Vagina (tissue), 2 donors: ENCODE measurements at regions not wholly inside any gene's neighbourhood (a gene's known extent, or its start where the extent isn't known, plus 50 kb on each side); places are given as distances from the start of the nearest gene placed in this dataset.

ENCODE experiments used
- POLR2A ChIP-seq, 2 donors: fragments of 450-650 bp; IDR thresholded peaks; one replicate each; pipeline ENCODE4 v1.6.1; 2017; ENCODE audit warnings: antibody characterized with exemption in 2 of 2, mild to moderate bottlenecking in 2 of 2, moderate library complexity in 2 of 2
- TF ChIP-seq, protein P1 (sequence below), 3 experiments: fragments of 450-650 bp in 2 of 3; fragments of 200-600 bp in 1 of 3; sonication (generic) in 1 of 3; IDR thresholded peaks; one replicate each; pipeline ENCODE4 v1.5.1; 2017 to 2019; ENCODE audit warnings: antibody characterized with exemption in 3 of 3, mild to moderate bottlenecking in 2 of 3, moderate library complexity in 2 of 3

- no peak for TF ChIP-seq POLR2A (IDR thresholded peaks at IDR 0.05)
- TF ChIP-seq, protein P1, sequence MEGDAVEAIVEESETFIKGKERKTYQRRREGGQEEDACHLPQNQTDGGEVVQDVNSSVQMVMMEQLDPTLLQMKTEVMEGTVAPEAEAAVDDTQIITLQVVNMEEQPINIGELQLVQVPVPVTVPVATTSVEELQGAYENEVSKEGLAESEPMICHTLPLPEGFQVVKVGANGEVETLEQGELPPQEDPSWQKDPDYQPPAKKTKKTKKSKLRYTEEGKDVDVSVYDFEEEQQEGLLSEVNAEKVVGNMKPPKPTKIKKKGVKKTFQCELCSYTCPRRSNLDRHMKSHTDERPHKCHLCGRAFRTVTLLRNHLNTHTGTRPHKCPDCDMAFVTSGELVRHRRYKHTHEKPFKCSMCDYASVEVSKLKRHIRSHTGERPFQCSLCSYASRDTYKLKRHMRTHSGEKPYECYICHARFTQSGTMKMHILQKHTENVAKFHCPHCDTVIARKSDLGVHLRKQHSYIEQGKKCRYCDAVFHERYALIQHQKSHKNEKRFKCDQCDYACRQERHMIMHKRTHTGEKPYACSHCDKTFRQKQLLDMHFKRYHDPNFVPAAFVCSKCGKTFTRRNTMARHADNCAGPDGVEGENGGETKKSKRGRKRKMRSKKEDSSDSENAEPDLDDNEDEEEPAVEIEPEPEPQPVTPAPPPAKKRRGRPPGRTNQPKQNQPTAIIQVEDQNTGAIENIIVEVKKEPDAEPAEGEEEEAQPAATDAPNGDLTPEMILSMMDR (IDR thresholded peaks at IDR 0.05) = no peak
Measured at GRCh38 chr10:36506261-36506660, 619.1 kb upstream of the ANKRD30A start.
